Stimulated activated CD8-positive, alpha-beta memory T cell treated with anti-CD3 and anti-CD28 coated beads, Interleukin-15, amount 100 ng/mL, for 1 hour (primary cell): ENCODE measurements at regions not wholly inside any gene's neighbourhood (a gene's known extent, or its start where the extent isn't known, plus 50 kb on each side); places are given as distances from the start of the nearest gene placed in this dataset.

Experiments
- DNase-seq: peaks from one replicate; pipeline ENCODE4 v3.0.0-alpha.2; 2020; ENCODE audit warnings: low read depth

DNA sequence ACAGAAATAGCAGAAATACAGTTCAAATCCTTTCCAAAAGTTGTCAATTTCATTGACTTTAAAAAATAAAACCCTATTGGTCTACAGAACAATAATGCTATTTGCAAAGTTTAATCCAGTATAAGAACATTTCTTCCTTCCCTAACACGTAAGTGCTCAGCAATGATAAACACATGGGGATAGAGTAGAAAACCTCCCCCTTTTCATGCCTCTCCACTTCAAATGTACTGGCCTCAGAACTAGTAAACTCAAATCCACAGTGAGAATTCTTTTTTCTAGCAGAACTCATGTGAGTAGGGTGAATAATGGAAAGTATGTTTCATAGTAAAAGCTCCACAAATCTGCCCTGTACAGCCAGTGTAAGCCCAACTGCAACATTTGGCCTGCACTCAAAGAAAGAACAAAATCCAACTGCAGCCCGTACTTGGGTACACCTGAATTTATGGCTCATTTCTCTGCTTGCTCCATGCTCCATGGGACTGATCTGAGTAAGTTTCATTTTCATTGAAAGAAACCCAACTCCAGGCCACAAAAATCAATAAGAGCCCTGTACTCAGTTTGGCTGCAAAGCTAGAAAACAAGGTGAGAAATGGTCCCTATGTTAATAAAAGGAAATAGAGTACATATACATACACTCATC is 115.0 kb upstream of the RMDN2 start:
- no peak for DNase-seq

DNA sequence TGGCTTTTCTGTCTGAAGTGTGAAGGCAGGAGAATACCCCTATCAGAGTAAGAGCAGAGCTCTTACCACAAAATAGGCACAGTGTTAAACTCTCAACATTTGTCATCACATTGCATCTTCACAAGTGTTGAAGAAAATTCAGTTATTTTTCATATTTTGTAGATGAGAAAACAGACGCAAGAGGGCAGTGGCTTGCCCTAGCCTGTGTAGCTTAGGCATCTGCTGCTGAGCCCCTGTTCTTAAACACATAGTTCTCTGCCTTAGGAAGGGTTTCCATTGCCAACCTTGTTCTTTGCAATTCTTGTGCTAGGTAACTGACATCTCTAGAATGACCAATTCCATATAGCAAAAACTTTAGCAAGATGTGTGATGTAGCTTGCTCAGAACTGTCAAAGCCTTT is 112.7 kb upstream of the RMDN2 start:
- DNase-seq: no peak

DNA sequence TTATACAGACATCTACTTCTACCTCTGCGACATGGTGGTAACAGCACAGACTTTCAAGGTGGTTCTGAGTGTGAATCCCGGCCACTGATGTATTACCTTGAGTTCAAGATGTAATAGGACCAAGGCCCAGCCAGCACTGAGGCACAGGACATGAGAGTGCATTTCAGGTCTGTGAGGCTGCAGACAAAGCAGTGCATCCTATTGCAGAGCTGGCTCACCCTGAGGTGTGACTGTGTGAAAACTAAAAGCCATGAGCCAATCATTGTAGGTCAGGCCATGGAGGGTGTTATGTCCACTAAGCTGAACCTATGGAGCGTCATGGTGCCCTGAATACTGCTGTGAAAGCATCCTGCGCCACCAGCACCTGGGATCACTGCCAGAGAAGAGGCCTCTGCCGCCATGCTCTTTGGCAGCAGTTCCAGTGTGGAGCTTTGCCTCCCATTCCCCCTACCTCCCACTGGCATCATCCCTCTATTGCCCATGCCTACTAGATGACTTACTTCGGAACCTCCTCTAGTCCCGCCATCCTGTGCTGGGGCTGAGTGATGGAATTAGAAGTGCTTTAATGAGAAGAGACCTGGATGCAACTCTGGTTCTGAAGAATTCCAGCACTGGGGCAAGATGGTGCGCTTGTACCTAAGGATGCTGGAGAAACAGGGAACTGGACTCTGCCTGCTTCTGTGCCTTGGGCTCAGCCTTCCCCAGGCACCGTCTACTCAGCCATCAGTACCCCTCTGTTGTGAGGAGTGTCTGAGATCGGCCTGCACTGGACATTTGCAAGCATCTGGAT is 112.0 kb upstream of the RMDN2 start:
- DNase-seq: no peak

DNA sequence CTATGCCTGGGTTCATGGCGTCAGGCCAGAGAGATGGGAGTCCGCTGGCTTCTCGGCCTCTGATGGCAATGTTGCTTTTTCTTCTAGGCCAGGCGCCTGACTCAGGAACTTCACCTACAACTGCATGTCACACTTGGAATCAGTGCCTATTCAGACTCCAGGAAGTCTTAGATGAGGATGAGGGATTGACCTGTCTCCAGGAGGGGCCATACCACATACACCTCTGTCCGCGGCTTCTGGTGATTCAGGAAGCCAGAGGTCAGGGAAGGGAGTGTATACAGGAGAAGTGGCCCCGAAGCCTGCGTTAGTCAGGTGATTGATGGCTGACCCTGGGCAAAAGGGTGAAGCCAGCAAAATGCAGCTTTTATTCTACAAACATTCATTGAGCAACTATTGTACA is 109.1 kb upstream of the RMDN2 start:
- no peak for DNase-seq

DNA sequence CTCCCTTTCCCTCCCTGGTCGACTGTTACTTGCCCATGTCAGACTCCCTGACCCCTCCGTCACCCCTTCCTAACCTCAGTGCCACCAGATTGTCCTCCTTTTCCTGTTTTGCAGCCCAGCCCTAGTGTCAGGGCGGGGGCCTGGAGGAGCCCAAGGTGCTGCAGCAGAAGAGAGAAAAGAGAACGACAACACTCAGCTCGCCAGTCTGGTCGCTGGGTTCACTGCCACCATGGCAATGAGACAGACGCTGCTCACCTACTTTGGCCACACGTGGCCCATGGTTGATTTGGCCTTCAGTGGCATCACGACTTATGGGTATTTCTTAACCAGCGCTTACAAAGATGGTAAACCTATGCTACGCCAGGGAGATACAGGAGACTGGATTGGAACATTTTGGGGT is 108.4 kb upstream of the RMDN2 start:
- no peak for DNase-seq

DNA sequence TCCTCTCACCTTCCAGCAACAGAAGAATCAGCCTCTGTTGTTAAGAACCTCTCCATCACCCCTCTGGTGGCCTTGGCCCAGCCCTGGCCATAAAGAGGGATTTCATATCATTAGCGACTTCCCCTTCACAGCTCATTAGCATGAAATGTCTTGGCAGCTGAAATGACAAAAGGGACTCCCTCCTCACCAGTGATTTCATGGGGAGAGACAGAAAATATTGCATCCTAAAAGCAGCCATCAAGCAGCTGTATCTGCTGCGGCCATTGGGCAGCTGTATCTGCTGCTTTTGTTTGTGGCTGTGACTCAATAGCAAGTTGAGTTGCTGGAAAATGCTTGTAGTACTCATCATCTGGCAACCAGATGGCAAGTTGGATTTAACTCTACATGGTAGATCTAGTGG is 105.9 kb upstream of the RMDN2 start:
- DNase-seq: no peak

DNA sequence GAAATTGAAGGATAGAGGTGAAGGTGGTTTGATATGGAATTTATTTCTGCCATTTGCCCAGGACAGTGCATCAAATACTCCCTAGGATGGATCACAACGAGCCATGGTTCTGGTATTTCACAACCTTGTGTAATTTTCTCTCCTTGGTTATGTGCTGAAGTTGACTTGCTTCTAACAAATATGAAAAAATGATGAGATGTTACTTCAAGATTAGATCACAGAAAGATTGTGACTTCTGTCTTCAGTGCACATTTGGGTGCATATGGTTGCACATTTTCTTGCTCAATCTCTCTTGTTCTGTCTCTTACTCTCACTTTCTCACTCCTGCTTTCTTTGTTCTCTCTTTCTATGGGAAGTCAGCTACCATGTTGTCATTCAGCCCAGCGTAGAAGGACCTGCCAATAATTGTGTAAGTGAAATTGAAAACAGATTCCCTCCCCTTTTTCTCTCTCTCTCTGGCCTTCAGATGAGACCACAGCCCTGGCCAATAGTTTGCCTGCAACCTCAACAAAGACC is 104.6 kb upstream of the RMDN2 start:
- no peak for DNase-seq

DNA sequence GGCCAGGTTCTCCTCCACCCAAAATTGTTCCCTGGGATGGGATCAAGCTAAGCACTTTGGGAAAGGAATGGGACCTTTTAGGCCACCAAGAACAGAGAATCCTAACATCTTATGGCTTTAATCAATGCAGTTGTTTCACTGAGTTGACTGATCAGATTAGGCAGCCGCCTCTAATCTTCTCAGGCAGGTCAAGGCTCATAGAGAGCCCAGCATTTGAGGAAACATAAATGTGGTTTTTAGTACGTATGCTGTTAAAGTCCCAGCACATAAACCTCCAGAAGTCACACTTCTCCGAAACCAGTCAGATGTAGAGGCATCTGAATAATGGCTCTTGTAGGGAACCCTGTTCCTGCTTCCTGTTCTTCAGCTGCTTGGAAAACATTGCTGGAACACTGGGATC is 99.5 kb upstream of the RMDN2 start:
- DNase-seq: no peak

DNA sequence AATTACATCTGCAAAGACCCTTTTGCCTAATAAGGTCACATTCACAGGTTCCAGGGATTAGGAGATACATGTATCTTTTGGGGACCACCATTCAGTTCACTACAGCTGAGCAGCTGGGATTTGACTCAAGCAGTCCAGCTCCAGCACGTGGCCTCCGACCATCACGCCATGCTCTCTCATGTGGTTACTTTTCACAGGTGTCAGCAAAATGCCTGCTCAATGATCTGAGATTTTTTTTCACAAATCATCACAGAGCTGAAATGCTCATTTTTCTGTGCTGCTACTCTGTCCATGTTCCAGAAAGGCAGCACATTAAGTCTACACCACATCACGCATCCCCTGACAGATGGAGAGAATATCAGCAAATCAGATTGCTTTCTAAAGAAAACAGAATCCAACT is 98.5 kb upstream of the RMDN2 start:
- DNase-seq: no peak

DNA sequence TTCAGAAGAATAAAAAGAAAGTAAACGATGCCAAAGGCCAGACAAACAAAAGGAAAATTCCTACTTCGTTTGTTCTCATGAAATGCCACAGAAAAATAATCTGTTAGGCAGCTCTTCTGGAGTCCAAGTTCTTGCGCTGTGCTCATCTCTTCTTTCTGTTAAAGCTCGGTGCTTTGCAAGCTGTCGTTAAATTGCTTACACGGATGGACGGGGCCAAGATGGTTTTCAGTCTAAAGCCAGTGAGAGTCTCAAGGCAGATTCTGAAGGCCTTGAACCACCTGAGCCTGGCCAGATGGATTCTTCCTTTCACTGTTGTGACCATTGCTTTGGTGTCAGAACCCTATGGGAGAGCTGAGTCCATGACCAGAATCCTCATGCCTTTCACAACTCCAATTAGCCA is 97.6 kb upstream of the RMDN2 start:
- no peak for DNase-seq

DNA sequence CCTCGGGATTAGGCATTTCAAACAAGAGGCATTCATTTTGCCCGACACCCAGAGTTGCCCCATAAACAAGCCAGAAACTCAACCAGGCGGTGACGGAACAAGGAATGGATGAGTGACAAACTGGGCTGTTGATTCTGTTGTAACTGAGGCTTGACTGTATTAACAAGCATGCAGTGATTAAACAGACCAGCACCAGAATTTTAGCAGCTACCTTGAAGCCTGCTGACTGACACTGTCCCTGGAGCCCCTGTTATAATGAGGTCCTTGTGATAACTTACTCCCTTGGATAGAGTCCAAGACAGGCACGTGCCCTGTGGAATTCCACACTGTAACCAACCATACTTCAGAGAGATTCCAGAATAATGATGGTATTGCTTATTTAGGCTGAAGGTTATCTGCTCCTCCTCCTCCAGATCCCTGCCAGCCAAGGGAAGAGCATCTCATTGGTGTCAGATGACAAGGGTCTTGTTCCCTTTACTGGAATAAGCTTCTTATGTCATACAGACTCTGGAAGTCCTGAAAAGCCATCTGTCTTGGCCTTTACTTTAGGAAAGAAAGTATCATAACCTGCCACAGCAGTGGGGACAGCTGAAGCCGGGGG is 97.1 kb upstream of the RMDN2 start:
- DNase-seq: no peak

DNA sequence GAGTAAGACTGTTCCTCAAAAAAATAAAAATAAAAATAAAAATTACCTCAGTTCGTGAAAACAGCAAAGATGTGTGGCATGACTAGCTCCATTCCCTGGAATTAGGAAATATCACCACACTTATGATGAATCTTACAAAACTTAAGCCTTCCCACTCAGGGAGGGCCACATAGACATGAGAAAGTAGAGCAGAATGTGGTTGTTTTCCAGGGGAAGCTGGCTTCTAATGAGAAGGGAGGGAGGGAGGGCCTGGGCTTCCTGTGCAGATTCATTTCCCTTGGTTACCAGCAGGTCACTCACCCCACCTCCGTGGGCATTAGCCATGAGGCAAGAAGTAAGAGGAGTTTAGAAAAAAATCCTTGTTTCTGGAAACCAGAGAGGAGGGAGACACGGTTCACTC is 95.9 kb upstream of the RMDN2 start:
- DNase-seq: no peak

DNA sequence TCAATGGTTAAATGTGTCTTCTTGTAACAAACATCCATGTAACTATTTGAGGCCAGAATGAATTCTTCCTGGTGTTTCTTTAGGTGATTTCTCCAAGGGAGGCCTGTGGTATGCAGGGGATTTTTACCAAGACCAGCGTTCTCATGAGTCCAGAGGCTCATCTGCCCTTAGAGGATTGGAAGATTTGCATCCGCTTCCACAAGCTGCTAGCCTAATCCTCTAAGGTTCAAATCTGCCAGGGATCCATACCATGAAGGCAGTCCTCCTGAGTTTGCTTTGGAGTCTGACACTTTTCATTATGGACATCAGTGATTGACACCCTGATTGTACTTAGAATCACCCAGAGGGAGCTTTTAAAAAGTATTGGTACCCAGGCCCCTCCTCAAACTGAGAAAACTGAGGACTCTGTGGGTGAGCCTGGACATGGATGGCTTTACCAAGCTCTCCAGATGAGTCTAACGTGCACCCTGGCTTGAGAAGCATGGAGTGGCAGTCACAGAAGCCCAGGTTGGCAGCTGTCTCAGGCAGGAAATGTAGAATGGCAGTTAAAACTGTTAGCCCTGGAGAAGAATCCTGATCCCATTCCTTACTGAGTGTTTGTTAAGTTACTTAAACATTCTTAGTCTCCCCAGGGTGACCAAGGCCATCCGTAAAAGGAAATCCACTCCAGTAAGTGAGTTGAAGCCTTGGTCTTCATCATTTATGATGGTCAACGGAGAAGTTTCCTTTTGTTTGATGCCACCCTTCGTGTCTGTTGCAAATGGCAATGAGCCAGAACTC is 95.3 kb upstream of the RMDN2 start:
- no peak for DNase-seq

DNA sequence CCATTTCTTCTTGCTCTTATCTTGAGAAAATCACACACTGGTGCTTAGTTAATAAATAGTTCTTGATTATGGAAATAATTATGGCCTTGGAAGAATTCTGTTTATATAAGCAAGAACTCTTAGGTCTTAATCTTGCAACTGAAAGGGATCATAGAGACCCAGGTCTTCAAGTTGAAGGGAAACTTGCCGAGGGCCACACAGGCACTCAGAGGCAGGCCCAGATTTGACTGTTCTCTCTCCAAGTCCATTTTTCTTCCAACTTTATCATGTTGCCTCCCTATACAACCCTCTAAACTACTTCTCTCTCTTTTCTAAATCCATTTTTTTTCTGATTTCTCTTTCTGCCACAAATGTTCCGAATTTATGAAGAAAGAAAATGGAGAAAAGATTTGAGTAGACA is 94.5 kb upstream of the RMDN2 start:
- DNase-seq: no peak

DNA sequence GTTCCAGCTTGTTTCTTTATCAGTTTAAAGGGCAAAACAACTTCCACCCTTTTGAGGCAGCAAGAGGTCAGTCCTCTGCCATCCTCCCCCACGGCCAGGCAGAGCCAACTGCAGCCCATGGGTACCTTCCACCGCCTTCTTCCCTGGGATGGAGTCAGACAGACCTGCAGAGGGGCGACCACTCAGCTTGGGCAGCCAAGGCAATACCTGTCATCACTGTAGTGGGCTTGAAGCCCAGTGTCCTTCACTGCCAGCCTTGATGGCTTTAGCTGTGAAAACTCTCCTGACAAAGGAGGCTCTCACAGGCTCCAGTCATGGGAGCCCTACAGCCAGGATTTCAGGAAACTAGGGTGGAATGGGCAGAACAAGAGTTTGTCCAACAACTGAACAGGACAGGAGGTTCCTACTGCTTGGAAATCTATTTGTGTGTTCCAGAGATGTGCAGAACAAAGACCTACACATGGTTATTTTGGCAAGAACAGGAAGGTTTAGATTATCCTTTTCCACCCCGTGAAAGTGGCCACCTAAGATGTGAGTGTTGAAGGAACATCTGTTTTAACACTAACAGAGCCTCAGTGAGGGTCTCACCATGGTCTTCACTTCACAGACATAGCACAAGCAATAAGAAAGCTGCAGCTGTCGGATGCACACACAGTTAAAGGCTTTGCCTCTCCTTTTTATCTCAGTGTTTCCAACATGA is 93.9 kb upstream of the RMDN2 start:
- no peak for DNase-seq

DNA sequence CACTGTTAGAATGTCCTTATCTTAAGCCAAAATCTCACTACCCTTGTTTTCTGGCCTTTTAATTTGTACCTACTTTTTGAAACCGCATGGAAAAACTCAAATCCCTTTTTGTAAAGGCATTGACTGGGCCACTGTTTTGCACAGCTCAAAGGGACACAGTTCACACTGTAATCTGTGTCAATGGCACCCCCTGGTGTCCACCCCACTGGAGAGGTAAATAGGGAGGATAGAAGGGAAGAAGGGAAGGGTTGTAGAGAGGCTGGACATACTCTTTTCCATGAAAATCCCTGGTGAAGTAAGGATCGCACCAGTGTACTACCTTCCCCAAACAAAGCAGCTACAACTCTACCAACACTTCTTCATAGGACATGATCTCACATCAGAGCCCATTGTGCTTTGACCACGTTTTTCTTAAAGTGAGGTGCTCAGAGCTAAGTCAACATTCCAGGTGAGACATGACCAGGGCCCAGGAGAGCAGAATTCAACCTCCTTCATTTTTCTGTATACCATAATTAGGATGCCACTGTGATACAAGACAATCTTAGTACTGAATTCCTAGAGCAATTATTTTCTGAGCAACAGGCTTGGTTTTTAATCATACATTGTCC is 92.4 kb upstream of the RMDN2 start:
- peak; percentile 85 for DNase-seq

DNA sequence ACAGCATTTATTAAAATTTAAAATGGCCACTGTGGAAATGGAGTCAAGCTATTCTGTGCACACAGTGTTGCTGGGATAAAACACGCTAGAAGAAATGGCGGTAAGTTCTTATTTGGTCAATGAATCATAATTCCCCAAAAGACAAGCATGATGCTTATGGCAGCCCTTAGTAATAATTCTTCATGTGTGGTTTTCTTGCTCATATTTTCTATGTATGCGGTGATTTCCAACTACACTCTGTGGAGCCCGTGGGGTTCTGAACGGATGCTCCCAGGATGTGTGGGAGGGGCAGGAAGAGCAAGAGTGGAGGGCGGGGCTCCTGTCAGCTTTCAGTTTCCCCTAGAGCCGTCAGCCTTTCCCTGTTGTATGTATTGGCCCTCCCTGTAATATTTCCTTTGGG is 91.7 kb upstream of the RMDN2 start:
- DNase-seq: no peak

DNA sequence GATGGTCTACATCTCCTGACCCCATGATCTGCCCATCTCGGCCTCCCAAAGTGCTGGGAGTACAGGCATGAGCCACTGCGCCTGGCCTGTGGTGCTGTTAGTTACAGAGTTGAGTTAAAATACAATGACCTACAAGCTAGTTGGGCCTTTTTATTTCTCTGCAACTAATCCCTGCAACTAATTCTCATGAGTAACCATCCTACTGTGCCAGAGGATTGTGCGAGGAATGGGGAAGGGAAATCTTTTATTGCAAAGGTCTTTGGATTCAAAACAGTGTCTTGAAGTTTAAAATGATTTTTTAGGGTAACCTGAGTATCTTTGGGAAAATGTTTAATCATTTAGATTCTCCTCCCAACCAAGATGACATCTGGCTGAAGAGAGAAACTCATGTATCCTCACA is 88.8 kb upstream of the RMDN2 start:
- DNase-seq: no peak

DNA sequence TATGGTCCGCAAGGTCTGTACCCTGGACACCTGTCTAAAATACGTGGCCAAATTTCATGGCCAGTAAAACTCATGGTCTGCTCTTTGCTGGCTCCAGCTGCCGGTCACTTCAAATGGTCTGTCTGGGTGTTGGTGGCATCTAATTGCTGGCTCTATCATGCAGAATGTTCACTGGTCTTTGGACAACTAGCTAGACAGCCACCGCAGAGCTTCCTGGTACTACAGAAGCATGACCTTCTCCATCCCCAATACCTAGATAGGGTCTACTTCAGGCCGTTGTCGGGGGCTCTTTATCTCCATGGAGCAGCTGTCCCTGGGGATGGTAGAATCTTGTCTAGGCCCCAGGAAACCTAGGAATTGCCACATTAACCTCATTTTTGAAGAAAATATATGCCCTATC is 88.4 kb upstream of the RMDN2 start:
- DNase-seq: no peak

DNA sequence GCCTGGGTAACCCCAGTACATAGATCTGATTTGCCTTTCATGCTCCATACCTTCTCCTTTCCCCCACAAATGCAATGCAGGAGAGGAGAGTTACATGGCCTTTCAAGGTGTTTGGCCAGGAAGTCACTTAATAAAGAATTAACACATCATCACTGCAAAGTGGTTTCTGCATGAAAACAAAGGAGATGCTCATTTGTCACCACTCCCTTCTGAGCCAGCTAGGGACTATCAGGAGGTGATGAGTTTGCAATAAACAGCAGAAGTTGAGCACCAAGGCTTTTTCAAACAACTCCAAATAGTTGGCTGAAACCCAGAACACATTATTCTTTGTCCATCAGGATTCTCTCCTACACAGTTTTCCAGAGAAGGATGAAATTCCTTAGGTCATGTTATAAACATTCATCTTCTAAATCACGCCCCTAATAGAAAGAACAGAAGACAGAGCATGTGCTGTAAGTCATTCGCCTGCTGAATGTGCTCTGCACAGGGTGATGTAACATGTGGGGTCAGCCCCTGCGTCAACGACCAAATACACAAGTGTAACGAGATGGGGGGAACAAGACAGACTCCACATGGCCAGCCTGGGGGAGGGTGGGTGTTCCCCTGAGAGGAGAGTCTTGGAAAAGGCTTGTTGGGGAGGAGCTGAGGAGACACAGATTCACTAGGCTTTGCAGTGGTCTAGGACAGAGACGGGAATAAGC is 87.3 kb upstream of the RMDN2 start:
- DNase-seq: no peak
